Hepatocyte (in vitro differentiated cells): ENCODE measurements at regions not wholly inside any gene's neighbourhood (a gene's known extent, or its start where the extent isn't known, plus 50 kb on each side); places are given as distances from the start of the nearest gene placed in this dataset.

Experiments used
- EZH2 ChIP-seq: fragments of 200-600 bp; sonication (generic); IDR thresholded peaks from 2 replicates; pipeline ENCODE4 v1.6.1; 2016; ENCODE audit warnings: antibody characterized with exemption, mild to moderate bottlenecking, borderline replicate concordance
- EZH2phosphoT487 ChIP-seq: fragments of 200-600 bp; sonication (generic); IDR thresholded peaks from one replicate; pipeline ENCODE4 v1.6.1; 2018; ENCODE audit warnings: antibody characterized with exemption, mild to moderate bottlenecking, low read depth, moderate library complexity; ENCODE audit not compliant: unreplicated experiment, severe bottlenecking
- TF ChIP-seq, protein P1 (sequence below): fragments of 200-600 bp; sonication (generic); IDR thresholded peaks from 2 replicates; pipeline ENCODE4 v1.5.1; 2016; ENCODE audit warnings: antibody characterized with exemption, mild to moderate bottlenecking; ENCODE audit not compliant: poor library complexity

DNA sequence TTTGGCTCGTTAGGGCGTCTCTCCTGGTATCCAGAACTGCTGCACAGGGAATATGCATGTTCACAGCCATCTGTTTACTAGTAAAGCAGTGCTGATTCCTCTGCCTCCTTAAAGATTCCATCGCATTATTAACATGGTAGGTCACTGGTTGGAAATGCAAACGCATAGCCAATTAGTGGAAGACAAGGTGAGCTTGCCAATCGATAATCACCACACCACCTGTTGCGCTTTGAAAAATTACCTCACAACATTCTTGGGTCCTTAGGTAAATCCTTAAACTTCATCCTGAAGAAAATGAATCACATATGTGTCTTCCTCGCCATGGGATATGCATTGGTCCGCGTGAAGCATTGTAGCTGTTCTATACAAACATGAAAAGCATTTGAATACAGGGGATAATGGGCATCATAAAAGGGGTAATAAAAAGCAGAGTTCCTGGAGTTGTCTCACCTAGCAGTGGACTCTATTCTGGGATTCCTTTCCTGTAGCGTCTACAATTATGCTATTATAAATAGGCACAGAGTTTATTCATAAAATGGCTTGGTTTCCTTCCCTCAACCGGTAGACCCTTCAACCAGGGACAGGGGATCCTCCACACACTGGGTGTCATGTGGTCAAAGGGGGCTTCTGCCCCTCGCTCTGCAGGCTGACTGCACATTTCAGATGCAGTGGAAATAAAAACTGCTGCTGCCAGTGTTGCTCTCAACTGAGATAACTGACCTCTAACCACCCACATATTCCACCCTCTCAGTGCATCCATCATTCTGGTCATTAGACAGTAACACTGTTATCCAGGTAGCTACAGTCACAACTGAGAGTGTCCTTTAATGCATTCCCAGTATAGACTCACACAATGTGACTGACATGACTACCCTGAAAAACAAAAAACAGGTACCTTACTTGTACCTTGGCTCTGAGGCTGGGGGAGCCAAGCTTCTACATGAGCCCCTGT is 389.2 kb upstream of the NFE2L3 start:
- TF ChIP-seq, protein P1, sequence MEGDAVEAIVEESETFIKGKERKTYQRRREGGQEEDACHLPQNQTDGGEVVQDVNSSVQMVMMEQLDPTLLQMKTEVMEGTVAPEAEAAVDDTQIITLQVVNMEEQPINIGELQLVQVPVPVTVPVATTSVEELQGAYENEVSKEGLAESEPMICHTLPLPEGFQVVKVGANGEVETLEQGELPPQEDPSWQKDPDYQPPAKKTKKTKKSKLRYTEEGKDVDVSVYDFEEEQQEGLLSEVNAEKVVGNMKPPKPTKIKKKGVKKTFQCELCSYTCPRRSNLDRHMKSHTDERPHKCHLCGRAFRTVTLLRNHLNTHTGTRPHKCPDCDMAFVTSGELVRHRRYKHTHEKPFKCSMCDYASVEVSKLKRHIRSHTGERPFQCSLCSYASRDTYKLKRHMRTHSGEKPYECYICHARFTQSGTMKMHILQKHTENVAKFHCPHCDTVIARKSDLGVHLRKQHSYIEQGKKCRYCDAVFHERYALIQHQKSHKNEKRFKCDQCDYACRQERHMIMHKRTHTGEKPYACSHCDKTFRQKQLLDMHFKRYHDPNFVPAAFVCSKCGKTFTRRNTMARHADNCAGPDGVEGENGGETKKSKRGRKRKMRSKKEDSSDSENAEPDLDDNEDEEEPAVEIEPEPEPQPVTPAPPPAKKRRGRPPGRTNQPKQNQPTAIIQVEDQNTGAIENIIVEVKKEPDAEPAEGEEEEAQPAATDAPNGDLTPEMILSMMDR = no peak
- no peak for TF ChIP-seq EZH2
- TF ChIP-seq EZH2phosphoT487 = no peak
